ENCODE measurements at regions not wholly inside any gene's neighbourhood (a gene's known extent, or its start where the extent isn't known, plus 50 kb on each side); places are given as distances from the start of the nearest gene placed in this dataset.

GRCh38 chr7:49325571-49325970, 401.2 kb downstream of the CDC14C start:
- WGBS: 58% methylated on average over 4 of the region's 4 CpGs
- Histone ChIP-seq H3K9ac (ENCODE audit: low read depth in 1 of 2, low read length in 2 of 2) (no peak overlapping the region), H3K9me3 (ENCODE audit: control insufficient read depth in 4 of 4, low read length in 3 of 4) (no peaks in the 10 kb centered on the region), H3K36me3 (ENCODE audit: control insufficient read depth in 4 of 4, insufficient read depth in 3 of 4, low read depth in 1 of 4, low read length in 3 of 4) (no peaks in the 10 kb centered on the region), H3K4me3 (ENCODE audit: low read depth in 1 of 3, low read length in 3 of 3) (no peak overlapping the region), H3K4me1 (ENCODE audit: control insufficient read depth in 4 of 4, insufficient read depth in 4 of 4, low read length in 3 of 4) (no peaks in the 10 kb centered on the region), H3K27ac (ENCODE audit: low read depth in 1 of 2, low read length in 2 of 2) (no peak overlapping the region), H3K27me3 (ENCODE audit: control insufficient read depth in 4 of 4, insufficient read depth in 4 of 4, low read length in 3 of 4) (peaks cover 0 to 8% (median 0%) of the 10 kb centered on the region in 4 donors)
- TF ChIP-seq TAF1 (conservative IDR thresholded peaks at IDR 0.05) (no peak), SP1 (IDR thresholded peaks at IDR 0.05) (no peak), RXRA (IDR thresholded peaks at IDR 0.05) (no peak), RAD21 (IDR thresholded peaks at IDR 0.05) (no peak), HNF4A (conservative IDR thresholded peaks at IDR 0.05) (no peak), NR2F2 (IDR thresholded peaks at IDR 0.05) (no peak), REST (IDR thresholded peaks at IDR 0.05) (no peak), FOXA2 (IDR thresholded peaks at IDR 0.05) (no peak), ATF3 (IDR thresholded peaks at IDR 0.05) (no peak), MAX (IDR thresholded peaks at IDR 0.05) (no peak), HNF4G (IDR thresholded peaks at IDR 0.05) (no peak), YY1 (IDR thresholded peaks at IDR 0.05) (no peak), FOXA1 (IDR thresholded peaks at IDR 0.05) (no peak), JUND (IDR thresholded peaks at IDR 0.05) (no peak), CTCF (IDR thresholded peaks at IDR 0.05; ENCODE audit: low read depth, low read length, missing input control) (no peak)
- no peak for DNase-seq (ENCODE audit: low spot score)

GRCh38 chr7:49327155-49327554, 402.8 kb downstream of the CDC14C start:
- TF ChIP-seq YY1 (IDR thresholded peaks at IDR 0.05): no peak
- no peak for TF ChIP-seq HNF4G (IDR thresholded peaks at IDR 0.05)
- no peak for TF ChIP-seq EGR1 (IDR thresholded peaks at IDR 0.05; ENCODE audit: low read depth in 2 of 2)
- no peak for TF ChIP-seq ATF3 (IDR thresholded peaks at IDR 0.05)
- no peak for TF ChIP-seq REST (IDR thresholded peaks at IDR 0.05)
- TF ChIP-seq CTCF (IDR thresholded peaks at IDR 0.05; ENCODE audit: low read depth, low read length, missing input control): no peak
- no peak for TF ChIP-seq NR2F2 (IDR thresholded peaks at IDR 0.05)
- no peak for TF ChIP-seq JUND (IDR thresholded peaks at IDR 0.05)
- no peak for TF ChIP-seq HNF4A (conservative IDR thresholded peaks at IDR 0.05)
- TF ChIP-seq FOXA2 (IDR thresholded peaks at IDR 0.05): no peak
- no peak for TF ChIP-seq MAX (IDR thresholded peaks at IDR 0.05)
- TF ChIP-seq FOXA1 (IDR thresholded peaks at IDR 0.05): no peak
- no peak for TF ChIP-seq RAD21 (IDR thresholded peaks at IDR 0.05)
- TF ChIP-seq RXRA (IDR thresholded peaks at IDR 0.05): no peak
- TF ChIP-seq ZBTB33 (IDR thresholded peaks at IDR 0.05): no peak
- H3K9ac ChIP-seq (ENCODE audit: low read depth in 1 of 2, low read length in 2 of 2): no peak overlapping the region
- peaks cover 0 to 5% (median 0%) of the 10 kb centered on the region in 4 donors for H3K27me3 ChIP-seq (ENCODE audit: control insufficient read depth in 4 of 4, insufficient read depth in 4 of 4, low read length in 3 of 4)
- H3K4me1 ChIP-seq (ENCODE audit: control insufficient read depth in 4 of 4, insufficient read depth in 4 of 4, low read length in 3 of 4): no peaks in the 10 kb centered on the region
- WGBS: 86% methylated on average over 8 of the region's 8 CpGs
- DNase-seq (ENCODE audit: low spot score): no peak
- no peak overlapping the region for H3K27ac ChIP-seq (ENCODE audit: low read depth in 1 of 2, low read length in 2 of 2)
- no peaks in the 10 kb centered on the region for H3K36me3 ChIP-seq (ENCODE audit: control insufficient read depth in 4 of 4, insufficient read depth in 3 of 4, low read depth in 1 of 4, low read length in 3 of 4)
- no peaks in the 10 kb centered on the region for H3K9me3 ChIP-seq (ENCODE audit: control insufficient read depth in 4 of 4, low read length in 3 of 4)
- no peak overlapping the region for H3K4me3 ChIP-seq (ENCODE audit: low read depth in 1 of 3, low read length in 3 of 3)

Data from liver (tissue), 8 donors.